GM21515 (cell line): ENCODE measurements at regions not wholly inside any gene's neighbourhood (a gene's known extent, or its start where the extent isn't known, plus 50 kb on each side); places are given as distances from the start of the nearest gene placed in this dataset.

Experiments used
- ATAC-seq: cut with Tn5 transposase; IDR thresholded peaks from one replicate; pipeline ENCODE4 v1.9.1; 2021; ENCODE audit not compliant: unreplicated experiment

- no peak for ATAC-seq
These were observed 191.5 kb upstream of the BMP2 start for GRCh38 chr20:6575912-6576401.

- no peak for ATAC-seq
These were observed 200.7 kb upstream of the BMP2 start for GRCh38 chr20:6566821-6567220.

- no peak for ATAC-seq
These were observed 205.4 kb upstream of the BMP2 start for GRCh38 chr20:6562111-6562510.

GRCh38 chr20:6560978-6561377 lies 206.5 kb upstream of the BMP2 start:
- no peak for ATAC-seq

GRCh38 chr20:6559791-6560190 lies 207.7 kb upstream of the BMP2 start:
- no peak for ATAC-seq

- ATAC-seq: no peak
These were observed 209.1 kb upstream of the BMP2 start for GRCh38 chr20:6558341-6558740.

- ATAC-seq: no peak
These were observed 233.6 kb upstream of the BMP2 start for GRCh38 chr20:6533761-6534479.

GRCh38 chr20:6533351-6533750 lies 234.1 kb upstream of the BMP2 start:
- no peak for ATAC-seq

DNA sequence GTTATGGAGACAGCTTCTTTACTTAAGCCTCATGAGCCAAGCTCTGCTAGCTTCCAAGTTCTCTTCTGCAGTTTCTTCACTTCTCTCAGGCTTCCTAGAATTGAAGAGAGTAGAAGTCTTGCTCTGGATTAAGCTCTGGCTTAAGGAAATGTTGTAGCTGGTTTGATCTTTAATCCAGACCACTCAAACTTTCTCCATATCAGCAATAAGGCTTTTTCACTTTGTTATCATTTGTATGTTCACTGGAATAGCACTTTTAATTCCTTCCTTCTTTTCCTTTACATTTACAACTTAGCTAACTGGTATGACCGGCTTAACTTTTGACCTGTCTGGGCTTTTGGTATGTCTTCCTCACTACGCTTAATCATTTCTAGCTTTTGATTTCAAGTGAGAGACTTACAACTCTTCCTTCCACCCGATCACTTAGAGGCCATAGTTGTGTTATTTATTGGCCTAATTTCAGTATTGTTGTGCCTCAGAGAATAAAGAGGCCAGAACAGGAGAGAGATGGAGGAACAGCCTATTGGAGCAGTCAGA lies 236.6 kb upstream of the BMP2 start:
- ATAC-seq: no peak

GRCh38 chr20:6530254-6530653 lies 237.2 kb upstream of the BMP2 start:
- no peak for ATAC-seq

- ATAC-seq: no peak
These were observed 241.8 kb upstream of the BMP2 start for GRCh38 chr20:6525447-6526303.

- ATAC-seq: no peak
These were observed 243.2 kb upstream of the BMP2 start for GRCh38 chr20:6524305-6524704.

DNA sequence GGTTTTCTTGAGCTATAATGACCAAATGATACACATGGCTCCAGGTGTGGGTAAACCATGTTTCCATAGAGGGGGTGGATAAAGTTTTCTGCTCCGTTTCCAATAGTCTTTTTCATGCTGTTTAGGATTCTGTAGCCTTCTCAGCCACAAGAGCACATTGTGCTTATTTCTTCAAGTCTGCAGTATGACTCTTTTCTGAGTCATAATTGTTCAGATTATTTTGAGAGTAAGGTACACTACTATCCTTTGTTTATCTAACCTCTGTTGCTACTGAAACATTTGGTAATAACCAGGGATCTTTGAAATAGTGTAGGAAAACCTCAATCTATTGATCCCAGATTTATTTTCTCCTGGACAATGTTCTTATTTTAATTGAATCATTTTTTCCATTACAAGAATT lies 247.9 kb upstream of the BMP2 start:
- no peak for ATAC-seq

DNA sequence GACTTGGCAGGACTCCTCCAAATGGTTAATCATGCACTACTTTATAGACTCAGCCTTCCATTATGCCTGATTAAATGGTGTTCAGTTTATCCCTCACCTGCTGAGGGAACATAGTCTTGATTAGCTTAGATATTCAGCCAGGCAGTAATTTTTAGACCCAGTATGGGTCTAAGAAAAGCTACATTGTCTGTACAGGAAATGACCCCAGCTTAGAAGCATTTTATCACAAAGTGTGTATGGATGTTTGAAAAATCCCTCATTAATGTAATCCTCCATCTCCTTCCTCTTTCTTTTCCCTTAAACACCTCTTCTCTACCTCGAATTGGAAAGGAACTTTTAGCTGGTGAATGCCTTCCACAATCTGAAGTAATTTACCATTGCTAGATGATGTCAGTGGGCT lies 252.2 kb upstream of the BMP2 start:
- ATAC-seq: no peak

GRCh38 chr20:6513599-6513998 lies 253.9 kb upstream of the BMP2 start:
- ATAC-seq: no peak

DNA sequence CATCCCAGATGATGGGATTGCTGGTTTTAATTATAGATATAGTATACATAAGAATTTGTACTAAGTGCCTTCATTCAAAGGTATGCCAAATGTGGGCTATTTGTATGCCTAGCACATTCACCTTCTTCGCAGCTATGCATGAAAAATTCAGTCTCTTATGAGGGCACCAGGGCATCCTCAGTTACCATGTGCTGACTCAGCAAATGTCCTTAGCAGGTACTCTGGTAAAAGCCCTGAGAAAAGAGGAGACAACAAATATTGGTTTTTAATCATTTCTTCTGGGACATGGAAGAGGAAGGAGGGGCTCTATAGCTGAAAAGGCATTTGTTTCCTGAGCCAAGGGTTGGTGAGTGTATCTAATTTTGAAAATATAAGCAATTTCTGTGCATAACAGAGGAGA lies 258.1 kb upstream of the BMP2 start:
- no peak for ATAC-seq

DNA sequence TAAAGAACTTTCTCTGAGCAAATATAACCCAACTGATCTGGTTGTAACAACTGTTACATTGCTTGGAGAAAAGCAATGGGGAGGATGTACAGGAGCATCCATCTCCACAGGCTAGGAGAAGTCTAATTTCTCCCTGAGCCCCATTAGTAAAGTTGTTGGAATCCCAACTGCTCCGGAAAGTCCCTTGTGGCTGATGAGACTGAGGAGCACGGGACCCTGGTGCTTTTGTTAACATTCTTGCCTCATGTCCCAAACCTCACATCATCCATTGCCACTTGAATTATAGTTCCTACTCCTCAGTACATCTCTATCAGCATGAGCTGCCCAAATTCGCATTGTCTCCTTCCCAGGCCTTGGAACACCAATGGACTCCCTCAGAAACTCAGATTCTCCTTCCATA lies 260.6 kb upstream of the BMP2 start:
- ATAC-seq: no peak

DNA sequence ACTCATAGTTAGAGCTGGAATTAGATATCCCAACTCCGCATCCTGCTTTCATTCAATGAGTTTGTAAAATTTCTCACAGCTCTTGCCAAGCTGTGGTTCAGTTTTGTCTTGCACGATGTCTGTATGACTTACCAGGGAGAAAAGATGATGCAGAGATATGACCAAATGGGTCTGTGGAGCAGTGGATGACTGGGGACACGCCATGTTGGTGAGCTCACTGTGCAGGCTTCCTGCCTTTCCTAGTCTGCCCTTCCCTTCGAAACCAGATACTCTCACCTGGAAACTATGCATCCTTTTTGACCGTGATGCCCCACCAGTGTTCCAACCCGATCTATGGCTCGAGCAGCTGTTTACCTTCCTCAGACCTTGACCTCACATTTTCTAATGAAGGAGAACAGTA lies 262.7 kb upstream of the BMP2 start:
- no peak for ATAC-seq

DNA sequence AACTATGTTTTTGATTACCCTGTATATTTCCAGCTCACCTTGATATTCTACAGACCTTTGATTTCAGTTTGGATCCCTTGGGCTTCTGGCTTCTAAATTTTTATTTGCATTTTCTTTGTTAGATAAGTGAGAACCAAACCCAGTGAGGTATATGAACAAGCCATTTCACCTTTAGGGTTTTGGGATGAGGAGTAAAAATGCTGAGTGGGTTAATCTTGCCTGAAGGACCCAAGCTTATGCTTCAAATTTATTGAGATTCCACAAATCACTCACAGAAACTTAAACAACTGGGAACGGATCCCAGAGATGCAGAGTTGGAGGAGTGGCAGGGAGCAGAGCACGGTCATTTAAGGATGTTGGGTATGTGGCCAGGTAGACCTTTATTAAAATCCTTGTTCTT lies 263.3 kb upstream of the BMP2 start:
- no peak for ATAC-seq

GRCh38 chr20:6502999-6503398 lies 264.5 kb upstream of the BMP2 start:
- ATAC-seq: no peak

GRCh38 chr20:6502219-6502618 lies 265.3 kb upstream of the BMP2 start:
- ATAC-seq: no peak

- ATAC-seq: no peak
These were observed 266.4 kb upstream of the BMP2 start for GRCh38 chr20:6501061-6501460.
